KMS-11 (cell line): ENCODE measurements at regions not wholly inside any gene's neighbourhood (a gene's known extent, or its start where the extent isn't known, plus 50 kb on each side); places are given as distances from the start of the nearest gene placed in this dataset.

Source experiments
- H2AFZ ChIP-seq: fragments of 200-600 bp; sonication (generic); 2 replicates; pipeline ENCODE4 v1.6.1; 2016; ENCODE audit warnings: antibody characterized with exemption, mixed run types, low read depth
- H3K27ac ChIP-seq: fragments of 200-600 bp; sonication (generic); 2 replicates; pipeline ENCODE4 v1.6.1; 2016; ENCODE audit warnings: mild to moderate bottlenecking, mixed run types
- H3K27me3 ChIP-seq: fragments of 200-600 bp; sonication (generic); 2 replicates; pipeline ENCODE4 v1.6.1; 2017; ENCODE audit warnings: mild to moderate bottlenecking, low read depth, mixed run types, moderate library complexity; ENCODE audit not compliant: insufficient read depth
- H3K36me3 ChIP-seq: fragments of 200-600 bp; sonication (generic); 2 replicates; pipeline ENCODE4 v1.6.1; 2017; ENCODE audit warnings: mild to moderate bottlenecking, mixed run types; ENCODE audit not compliant: insufficient read depth
- H3K4me1 ChIP-seq: fragments of 200-600 bp; sonication (generic); 2 replicates; pipeline ENCODE4 v1.6.1; 2016; ENCODE audit warnings: mild to moderate bottlenecking, low read depth, mixed run types; ENCODE audit not compliant: poor library complexity, severe bottlenecking
- H3K4me2 ChIP-seq: fragments of 200-600 bp; sonication (generic); 2 replicates; pipeline ENCODE4 v1.7.0; 2016; ENCODE audit warnings: mild to moderate bottlenecking, mixed run types
- H3K4me3 ChIP-seq: fragments of 200-600 bp; sonication (generic); IDR thresholded peaks from 2 replicates; pipeline ENCODE4 v1.6.1; 2017; ENCODE audit warnings: low read depth, low read length, mixed read lengths; ENCODE audit not compliant: insufficient read depth
- H3K79me2 ChIP-seq: fragments of 200-600 bp; sonication (generic); 2 replicates; pipeline ENCODE4 v1.6.1; 2016; ENCODE audit warnings: low read depth, mixed run types; ENCODE audit not compliant: insufficient read depth
- H3K9ac ChIP-seq: fragments of 200-600 bp; sonication (generic); 2 replicates; pipeline ENCODE4 v1.6.1; 2016; ENCODE audit warnings: mild to moderate bottlenecking, mixed run types
- H4K20me1 ChIP-seq: fragments of 200-600 bp; sonication (generic); 2 replicates; pipeline ENCODE4 v1.6.1; 2016; ENCODE audit warnings: mild to moderate bottlenecking, mixed run types; ENCODE audit not compliant: insufficient read depth
- CTCF ChIP-seq: fragments of 200-600 bp; sonication (generic); conservative IDR thresholded peaks from 2 replicates; pipeline ENCODE4 v1.6.1; 2017; ENCODE audit warnings: low read depth, mild to moderate bottlenecking, antibody characterized with exemption, low read length, moderate library complexity, mixed read lengths

- Histone ChIP-seq H2AFZ (no peak overlapping the region), H3K4me3 (no peak overlapping the region), H3K27ac (no peak overlapping the region), H4K20me1 (no peaks in the 10 kb centered on the region), H3K27me3 (no peaks in the 10 kb centered on the region), H3K79me2 (no peaks in the 10 kb centered on the region), H3K36me3 (no peaks in the 10 kb centered on the region), H3K4me1 (no peaks in the 10 kb centered on the region), H3K9ac (no peak overlapping the region), H3K4me2 (no peak overlapping the region)
- TF ChIP-seq CTCF = no peak
These were observed 330.9 kb downstream of the CXCL12 start for GRCh38 chr10:44054046-44054445.

- no peak overlapping the region for H3K4me2 ChIP-seq
- H3K4me1 ChIP-seq = no peaks in the 10 kb centered on the region
- no peak overlapping the region for H3K27ac ChIP-seq
- H3K79me2 ChIP-seq = no peaks in the 10 kb centered on the region
- no peak overlapping the region for H2AFZ ChIP-seq
- H3K36me3 ChIP-seq = no peaks in the 10 kb centered on the region
- H4K20me1 ChIP-seq = no peaks in the 10 kb centered on the region
- H3K9ac ChIP-seq = no peak overlapping the region
- no peaks in the 10 kb centered on the region for H3K27me3 ChIP-seq
- H3K4me3 ChIP-seq = no peak overlapping the region
- TF ChIP-seq CTCF = no peak
These were observed 331.5 kb downstream of the CXCL12 start for GRCh38 chr10:44053391-44053790.

- no peaks in the 10 kb centered on the region for H3K36me3 ChIP-seq
- TF ChIP-seq CTCF = no peak
- H3K4me2 ChIP-seq = no peak overlapping the region
- no peaks in the 10 kb centered on the region for H4K20me1 ChIP-seq
- no peaks in the 10 kb centered on the region for H3K27me3 ChIP-seq
- no peaks in the 10 kb centered on the region for H3K4me1 ChIP-seq
- no peaks in the 10 kb centered on the region for H3K79me2 ChIP-seq
- no peak overlapping the region for H3K27ac ChIP-seq
- no peak overlapping the region for H2AFZ ChIP-seq
- H3K4me3 ChIP-seq = no peak overlapping the region
- no peak overlapping the region for H3K9ac ChIP-seq
These were observed 333.1 kb downstream of the CXCL12 start for GRCh38 chr10:44051584-44052385.

GRCh38 chr10:44051091-44051490 is 333.8 kb downstream of the CXCL12 start:
- no peaks in the 10 kb centered on the region for H3K27me3 ChIP-seq

More at GRCh38 chr10:44051091-44051490, 333.8 kb downstream of the CXCL12 start:
- Histone ChIP-seq H3K4me1 (no peaks in the 10 kb centered on the region), H3K4me2 (no peak overlapping the region), H2AFZ (no peak overlapping the region), H4K20me1 (no peaks in the 10 kb centered on the region), H3K4me3 (no peak overlapping the region), H3K27ac (no peak overlapping the region), H3K9ac (no peak overlapping the region), H3K36me3 (no peaks in the 10 kb centered on the region), H3K79me2 (no peaks in the 10 kb centered on the region)
- TF ChIP-seq CTCF = no peak
